HG02763 (cell line): ENCODE measurements at regions not wholly inside any gene's neighbourhood (a gene's known extent, or its start where the extent isn't known, plus 50 kb on each side); places are given as distances from the start of the nearest gene placed in this dataset.
"Not testable (repeated sequence)": the region's sequence is repeated elsewhere in the genome, so short reads cannot be mapped to it uniquely, and the experiment has no call there.

Experiments
- ATAC-seq: cut with Tn5 transposase; IDR thresholded peaks from one replicate; pipeline ENCODE4 v1.9.1; 2021; ENCODE audit warnings: mild to moderate bottlenecking, moderate library complexity; ENCODE audit not compliant: unreplicated experiment

- ATAC-seq, result no peak
Measured at GRCh38 chr2:39570614-39571013, 95.1 kb upstream of the TMEM178A start.

DNA sequence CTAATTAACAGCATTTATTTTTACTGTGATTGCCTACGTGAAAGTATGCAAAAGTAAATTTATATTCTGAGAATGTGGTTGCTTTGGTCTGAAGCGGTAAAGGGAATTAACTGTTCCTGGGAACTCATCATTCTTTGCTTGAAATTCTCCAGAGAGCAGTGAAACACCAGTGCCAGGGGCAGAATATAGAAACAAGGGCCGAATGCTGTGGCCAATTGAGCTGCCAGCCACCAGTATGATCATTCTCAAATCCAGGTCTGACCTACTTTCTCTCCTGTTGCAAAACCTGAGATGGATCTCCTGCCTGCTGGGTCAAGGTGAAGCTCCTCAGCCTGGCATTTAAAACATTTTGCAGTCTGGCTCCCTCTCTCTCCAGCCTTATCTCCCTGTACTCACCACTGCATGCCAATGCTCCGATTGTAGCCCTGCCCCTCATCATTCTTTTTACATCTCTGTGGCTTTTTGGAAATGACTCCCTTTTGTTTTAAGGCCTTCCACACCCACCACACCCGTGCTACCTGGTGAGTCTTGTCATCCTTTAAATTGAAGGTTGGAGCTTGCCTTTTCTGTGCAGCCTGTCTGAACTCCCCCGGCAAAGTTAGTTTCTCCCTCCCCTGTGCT is 94.5 kb upstream of the TMEM178A start:
- no peak for ATAC-seq

DNA sequence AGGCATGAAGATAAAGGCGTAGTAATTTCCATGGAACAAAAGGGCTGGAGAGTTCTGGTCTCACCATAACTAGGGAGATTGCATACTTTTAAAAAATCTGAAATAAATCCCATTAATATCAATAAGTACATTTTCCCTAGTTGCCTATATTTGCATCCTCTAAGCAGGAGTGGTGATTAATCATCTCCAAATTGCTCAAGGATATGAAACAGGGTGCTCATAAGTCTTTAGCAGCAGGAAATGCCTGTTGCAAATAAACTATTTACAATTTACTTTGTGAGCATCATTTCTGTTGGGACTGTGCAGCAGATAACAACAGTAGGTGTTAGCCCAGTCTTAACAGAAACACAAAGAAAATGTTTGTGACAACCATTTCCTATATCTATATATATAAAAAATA is 92.4 kb upstream of the TMEM178A start:
- no peak for ATAC-seq

GRCh38 chr2:39581866-39582265 is 83.9 kb upstream of the TMEM178A start:
- ATAC-seq, result no peak

GRCh38 chr2:39583213-39583612 is 82.5 kb upstream of the TMEM178A start:
- ATAC-seq, result no peak

DNA sequence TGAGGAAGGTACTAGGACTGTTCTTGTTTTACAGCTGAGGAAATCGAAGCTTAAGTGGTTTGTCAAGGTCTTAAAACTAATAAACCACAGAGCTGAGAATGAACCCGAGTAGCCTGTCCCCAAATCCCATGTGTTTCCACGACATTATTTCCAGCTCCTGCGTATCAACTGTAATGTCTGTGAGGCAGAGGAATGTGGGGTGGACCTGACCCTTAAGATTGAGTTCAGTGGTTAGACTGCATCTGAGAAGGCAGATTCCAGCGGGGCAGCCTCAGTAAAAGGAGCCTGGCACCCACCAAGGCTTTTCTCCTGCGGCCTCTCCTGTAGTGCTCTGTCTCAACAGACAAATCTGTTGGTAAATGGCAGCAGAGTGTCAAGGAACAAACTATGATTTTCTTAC is 81.9 kb upstream of the TMEM178A start:
- no peak for ATAC-seq

DNA sequence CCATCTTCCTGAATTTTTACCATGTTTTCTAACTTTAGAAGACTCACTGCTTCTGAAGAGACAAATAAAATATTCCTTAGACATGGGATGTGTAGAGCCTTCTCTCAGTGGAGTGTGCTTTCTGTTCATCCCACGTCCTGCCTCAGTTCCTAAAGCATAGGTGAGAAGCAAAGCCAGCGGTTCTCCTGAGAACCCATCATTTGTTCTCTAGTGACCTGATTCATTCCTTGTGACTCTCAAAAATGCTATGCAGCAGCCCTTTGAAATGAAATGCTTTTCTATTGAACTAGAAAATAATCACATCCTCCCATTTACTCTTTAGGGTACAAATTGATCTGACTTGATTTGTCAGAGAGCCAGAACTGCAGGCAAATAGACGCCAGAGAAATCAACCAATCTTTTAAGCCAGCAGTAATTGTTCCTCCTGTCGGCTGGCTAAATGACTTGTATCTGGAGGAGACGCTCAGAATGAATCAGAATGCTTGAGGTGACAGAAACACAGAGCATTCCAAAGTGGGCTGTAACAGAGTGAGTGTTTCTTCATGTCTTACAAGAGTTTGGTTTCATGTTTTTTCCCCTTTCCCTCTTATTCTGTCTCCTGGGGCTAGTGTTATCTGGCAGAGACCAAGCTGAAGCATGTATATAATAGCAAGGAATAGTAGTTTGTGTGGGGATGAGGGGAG is 81.3 kb upstream of the TMEM178A start:
- ATAC-seq, result no peak

DNA sequence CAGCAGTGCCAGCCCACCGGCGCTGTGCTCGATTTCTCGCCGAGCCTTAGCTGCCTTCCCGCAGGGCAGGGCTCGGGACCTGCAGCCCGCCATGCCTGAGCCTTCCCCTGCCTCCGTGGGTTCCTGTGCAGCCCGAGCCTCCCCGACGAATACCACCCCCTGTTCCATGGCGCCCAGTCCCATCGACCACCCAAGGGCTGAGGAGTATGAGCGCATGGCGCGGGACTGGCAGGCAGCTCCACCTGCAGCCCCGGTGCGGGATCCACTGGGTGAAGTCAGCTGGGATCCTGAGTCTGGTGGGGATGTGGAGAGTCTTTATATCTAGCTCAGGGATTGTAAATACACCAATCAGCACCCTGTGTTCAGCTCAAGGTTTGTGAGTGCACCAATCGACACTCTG is 80.2 kb upstream of the TMEM178A start:
- not testable (repeated sequence) for ATAC-seq

- no peak for ATAC-seq
Measured at GRCh38 chr2:39587168-39587567, 78.5 kb upstream of the TMEM178A start.

DNA sequence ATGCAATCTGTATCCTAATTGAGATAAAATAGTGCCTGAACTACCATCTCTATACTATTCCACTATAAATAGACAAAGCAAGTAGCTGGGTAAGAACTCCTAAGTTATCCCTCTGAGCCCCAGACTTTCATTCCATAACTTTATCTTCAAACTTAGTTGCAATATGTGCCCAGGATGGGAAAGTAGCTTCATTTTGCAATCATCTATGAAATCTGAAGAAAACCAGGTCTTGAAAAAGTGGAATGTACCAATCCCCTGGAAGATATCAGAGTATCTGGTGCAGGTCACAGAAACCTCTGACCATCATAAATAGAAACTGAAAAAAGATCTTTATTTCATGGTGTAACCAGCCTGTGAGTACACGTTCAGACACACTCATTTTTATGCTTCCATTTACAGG is 78.1 kb upstream of the TMEM178A start:
- ATAC-seq, result no peak

GRCh38 chr2:39593439-39594393 is 72.0 kb upstream of the TMEM178A start:
- no peak for ATAC-seq

DNA sequence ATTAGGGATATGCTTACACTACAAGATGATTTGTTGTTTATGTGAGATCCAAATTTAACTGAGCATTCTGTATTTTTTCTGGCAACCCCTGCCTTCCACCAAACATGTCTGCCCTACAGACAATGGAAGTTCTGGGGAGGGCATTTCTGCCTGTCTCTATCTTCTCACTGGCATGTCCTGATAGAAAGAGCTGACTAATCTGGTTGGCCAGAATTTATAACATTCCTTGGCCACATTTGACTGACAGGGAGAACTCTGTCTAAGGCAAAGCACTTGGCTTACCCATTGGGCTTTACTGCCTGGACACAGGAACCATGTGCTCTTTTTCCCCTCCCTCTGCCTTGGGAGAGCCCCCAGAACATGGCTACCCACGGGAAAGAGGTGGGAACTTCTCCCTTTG is 70.6 kb upstream of the TMEM178A start:
- ATAC-seq, result no peak

GRCh38 chr2:39597314-39597713 is 68.4 kb upstream of the TMEM178A start:
- ATAC-seq, result no peak

- ATAC-seq, result no peak
Measured at GRCh38 chr2:39602616-39603015, 63.1 kb upstream of the TMEM178A start.

DNA sequence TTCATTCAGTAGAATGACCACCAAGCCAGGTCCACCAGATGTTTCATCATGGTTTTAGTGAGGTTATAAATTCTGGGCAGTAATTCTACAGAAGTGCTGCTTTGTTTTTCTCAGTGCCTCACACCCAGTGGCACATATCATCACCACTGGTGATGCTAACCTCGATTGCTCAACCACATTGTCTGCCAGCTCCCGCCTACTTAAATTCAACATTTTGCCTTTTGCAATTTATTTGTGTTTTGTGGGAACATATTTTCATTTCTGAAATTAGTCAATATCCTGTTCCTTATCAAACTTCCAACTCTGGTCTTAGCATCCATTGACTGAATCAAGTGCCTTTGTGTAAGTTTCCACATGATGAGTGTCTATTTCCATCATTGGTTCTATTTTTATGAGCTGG is 62.3 kb upstream of the TMEM178A start:
- ATAC-seq, result no peak

DNA sequence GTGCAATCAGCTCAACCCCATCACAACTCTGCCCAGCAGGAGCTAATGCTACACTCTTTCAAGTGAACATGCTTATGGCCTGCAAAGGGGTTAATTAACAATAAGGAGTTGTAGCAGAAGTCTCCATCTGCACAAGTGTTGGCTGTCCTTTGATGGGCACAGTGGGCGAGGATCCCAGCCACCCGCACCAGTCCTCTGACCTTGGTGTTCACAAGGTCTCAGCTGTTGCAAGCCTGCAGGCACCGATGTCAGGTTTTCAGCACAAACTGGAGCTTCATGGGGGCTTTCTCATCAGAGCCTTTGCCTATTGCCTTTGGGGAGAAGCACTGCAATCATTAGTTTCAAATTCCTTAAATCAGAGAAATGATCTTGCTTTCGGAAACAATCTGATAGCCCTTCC is 60.9 kb upstream of the TMEM178A start:
- no peak for ATAC-seq

- ATAC-seq, result no peak
Measured at GRCh38 chr2:39606585-39606984, 59.1 kb upstream of the TMEM178A start.

DNA sequence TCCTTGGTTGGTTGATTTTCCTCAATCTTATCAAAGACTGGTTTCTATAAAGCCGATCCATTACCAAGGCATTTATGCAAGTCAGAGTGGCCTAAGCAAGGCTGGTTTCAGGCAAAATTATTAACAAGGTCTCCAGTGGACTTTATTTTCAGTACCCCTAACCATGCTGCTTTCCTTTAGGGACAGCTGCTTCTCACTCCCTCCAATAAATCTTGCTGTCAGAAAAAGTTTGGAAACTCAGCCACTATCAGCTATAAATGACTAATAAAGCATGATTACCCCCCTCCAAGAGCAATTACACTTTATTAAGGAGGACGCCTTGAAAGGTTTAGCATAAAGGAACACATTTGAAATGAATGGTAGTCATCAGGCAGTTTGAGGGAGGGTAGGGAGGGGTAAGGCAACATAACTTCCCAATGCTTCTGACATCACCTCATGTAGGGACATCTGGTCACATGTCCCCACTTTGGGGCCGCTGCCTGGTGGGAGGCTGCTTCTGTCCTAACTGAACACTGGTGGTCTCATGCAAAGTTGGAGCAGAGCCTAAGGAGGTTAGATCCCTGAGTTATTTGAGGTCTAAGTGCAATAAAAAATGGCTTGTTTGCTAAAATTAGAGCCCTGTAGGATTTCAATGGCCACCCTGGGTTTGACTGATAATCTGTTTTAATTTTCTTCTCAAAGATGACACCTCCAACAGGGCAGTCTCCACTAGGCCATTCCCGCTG is 58.0 kb upstream of the TMEM178A start:
- no peak for ATAC-seq

DNA sequence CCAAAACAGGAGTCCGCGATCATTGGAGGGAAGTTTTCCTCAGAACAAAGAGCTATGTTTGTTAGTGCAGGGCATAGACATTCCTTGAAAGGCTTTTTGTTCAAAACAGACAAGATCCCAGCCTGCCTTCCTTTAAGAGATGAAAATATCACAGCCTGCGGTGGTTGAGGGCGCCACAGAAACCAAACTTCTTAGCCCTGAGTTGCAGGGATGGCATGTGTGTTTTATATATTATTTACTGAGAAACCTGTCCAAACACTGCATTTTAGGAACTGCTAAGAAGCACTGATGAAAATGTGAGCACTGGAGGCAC is 57.5 kb upstream of the TMEM178A start:
- ATAC-seq, result no peak

DNA sequence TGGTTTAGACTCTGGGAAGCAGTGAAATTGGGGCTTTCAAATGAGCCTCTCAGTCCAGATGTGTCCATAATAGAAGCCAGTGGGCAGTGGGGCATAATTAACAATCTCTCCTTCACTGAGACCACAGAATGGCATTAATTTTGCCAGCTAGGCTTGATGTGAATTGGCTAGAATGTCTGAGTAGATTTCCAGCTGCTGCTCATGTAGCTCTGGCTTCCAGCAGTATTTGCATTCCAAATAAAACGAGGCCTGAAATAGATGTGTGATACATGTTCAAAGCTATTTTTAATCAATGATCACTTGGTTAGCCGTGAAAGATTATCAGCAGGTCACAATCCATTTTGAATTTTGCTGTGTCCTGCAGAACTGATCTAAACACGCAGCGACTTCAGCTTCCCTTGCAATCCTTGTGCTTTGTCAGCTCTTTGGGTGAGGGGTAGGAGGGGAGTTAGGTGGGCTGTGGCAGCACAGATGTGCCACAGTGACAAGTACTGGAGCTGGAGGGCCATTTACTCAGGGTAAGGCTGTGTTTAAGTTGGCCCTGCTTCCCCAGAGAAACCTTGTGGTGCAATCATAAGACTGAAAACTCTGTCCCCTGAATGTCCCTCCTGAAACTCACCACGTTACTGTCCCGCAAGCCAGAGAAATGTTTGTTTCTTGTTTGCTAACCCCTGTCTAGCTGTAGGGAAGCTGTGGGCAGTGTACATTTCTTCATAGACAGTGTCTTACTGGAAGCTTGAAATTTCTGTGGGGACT is 56.9 kb upstream of the TMEM178A start:
- no peak for ATAC-seq

GRCh38 chr2:39609917-39610316 is 55.8 kb upstream of the TMEM178A start:
- no peak for ATAC-seq
